ENCODE measurements at regions not wholly inside any gene's neighbourhood (a gene's known extent, or its start where the extent isn't known, plus 50 kb on each side); places are given as distances from the start of the nearest gene placed in this dataset.
"Not testable (repeated sequence)": the region's sequence is repeated elsewhere in the genome, so short reads cannot be mapped to it uniquely, and the experiment has no call there.

GRCh38 chr18:4765401-4765800 lies 310.3 kb upstream of the DLGAP1 start:
- no peak for DNase-seq (ENCODE audit: low spot score)

- DNase-seq (ENCODE audit: low spot score) = no peak
These were observed 307.2 kb upstream of the DLGAP1 start for GRCh38 chr18:4762330-4762729.

- DNase-seq (ENCODE audit: low spot score) = no peak
These were observed 303.9 kb upstream of the DLGAP1 start for GRCh38 chr18:4758980-4759379.

GRCh38 chr18:4755848-4756247 lies 300.7 kb upstream of the DLGAP1 start:
- DNase-seq (ENCODE audit: low spot score) = no peak

DNA sequence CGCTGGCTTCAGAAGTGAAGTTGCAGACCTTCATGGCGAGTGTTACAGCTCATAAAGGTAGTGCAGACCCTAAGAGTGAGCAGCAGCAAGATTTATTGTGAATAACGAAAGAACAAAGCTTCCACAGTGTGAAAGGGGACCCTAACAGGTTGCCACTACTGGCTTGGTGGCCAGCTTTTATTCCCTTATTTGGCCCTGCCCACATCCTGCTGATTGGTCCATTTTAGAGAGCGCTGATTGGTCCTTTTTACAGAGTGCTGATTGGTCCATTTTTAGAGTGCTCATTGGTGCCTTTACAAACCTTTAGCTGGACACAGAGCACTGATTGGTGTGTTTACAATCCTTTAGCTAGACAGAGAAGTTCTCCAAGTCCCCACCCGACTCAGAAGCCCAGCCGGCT lies 298.0 kb upstream of the DLGAP1 start:
- not testable (repeated sequence) for DNase-seq (ENCODE audit: low spot score)

DNA sequence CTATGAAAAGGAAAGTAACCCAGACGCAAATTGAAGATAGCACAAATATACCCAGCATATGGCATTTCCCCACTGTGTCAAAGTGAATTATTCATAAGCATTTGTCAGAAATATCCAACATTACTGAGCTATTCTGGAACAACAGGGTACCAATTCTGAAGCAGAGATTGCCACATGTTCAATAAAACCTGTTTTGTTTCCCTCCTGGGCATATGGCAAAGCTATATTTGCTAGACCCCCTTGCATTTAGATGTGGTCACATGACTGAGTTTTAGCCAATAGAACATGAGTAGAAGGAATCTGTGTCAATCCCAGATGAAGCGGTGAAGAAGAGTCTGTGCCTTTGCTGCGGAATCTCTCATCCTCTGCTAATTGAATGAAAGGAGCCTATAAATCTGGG lies 296.4 kb upstream of the DLGAP1 start:
- DNase-seq (ENCODE audit: low spot score) = no peak

DNA sequence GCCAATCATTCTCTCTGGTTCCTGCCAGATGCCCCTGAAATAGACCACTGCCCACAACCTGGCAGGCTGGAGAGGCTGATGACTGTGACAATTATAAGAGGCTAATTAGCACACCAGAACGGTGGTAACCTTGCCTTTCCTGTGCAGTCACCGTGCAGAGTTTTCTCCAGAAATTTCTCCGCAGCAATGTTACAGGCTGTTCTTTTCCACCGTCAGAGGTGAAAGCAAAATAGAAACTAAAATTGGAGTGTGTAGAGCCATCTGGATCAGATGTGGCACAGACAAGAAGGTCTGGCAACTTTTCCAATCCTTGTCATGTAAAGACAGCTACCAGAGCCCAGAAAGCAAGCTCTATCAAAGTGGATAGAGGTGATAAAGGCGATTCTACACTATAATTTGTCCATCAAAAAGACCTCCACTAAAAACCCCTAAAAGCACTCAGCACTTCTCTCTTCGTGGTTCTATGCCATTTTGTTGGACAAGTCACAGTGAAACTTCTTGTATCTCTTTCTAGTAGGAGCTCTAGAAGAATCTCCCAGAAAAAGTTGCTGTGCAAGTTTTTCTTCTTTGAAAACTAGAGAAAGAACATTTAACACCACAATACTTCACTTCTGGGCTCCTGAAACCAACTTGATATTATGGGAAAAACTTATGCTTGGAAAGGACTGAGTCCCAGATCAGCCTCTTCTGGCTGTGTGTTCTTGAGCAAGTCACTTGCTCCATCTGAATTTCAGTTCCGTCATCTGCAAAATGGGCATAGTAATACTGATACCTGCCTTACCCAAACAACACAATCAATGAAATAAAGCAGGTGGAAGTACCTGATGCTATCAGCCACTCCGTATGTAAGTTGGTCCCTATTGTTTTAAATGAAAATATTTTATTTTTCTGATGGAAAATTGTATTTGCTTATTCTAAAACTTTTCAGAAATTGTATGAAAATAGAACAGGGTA lies 295.6 kb upstream of the DLGAP1 start:
- DNase-seq (ENCODE audit: low spot score) = no peak

- no peak for DNase-seq (ENCODE audit: low spot score)
These were observed 293.9 kb upstream of the DLGAP1 start for GRCh38 chr18:4748975-4749374.

DNA sequence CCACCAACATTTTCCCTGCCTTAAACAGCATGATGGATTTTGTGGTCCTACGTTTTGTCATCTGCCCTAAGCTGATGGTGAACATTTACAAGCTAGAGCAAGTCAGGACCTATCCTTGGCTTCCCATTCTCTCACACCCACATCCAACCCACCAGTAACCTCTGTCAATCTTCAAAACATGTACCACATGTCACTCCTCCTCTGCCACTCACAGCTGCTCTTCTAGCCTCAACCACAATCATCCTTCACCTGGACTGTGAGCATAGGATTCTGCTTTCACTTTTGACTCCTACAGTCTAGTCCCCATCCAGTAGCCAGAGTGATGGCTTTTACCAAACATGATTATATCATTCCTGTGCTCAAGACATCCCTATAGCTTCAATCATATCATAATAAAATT lies 279.8 kb upstream of the DLGAP1 start:
- DNase-seq (ENCODE audit: low spot score) = no peak

DNA sequence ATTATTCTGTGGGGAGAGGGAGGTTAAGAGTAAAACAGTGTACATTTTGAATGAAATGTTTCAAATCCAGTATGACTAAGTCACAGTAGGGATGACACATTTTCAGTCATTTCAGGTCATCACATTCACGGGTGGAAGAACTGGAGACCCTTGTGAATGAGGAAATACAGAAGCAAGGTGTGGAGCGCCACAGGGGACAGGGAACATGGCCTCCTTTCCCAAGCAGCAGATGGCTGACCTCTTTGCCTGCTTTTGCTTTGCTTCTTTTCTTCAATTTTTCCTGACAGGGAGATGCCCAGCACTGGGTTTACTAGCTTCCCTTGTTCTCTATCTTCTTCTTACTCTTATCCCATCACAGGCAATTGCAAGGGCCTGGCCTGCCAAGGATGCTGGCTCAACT lies 278.9 kb upstream of the DLGAP1 start:
- DNase-seq (ENCODE audit: low spot score) = no peak

GRCh38 chr18:4721545-4721944 lies 266.4 kb upstream of the DLGAP1 start:
- no peak for DNase-seq (ENCODE audit: low spot score)

GRCh38 chr18:4720518-4720917 lies 265.4 kb upstream of the DLGAP1 start:
- no peak for DNase-seq (ENCODE audit: low spot score)

- no peak for DNase-seq (ENCODE audit: low spot score)
These were observed 250.8 kb upstream of the DLGAP1 start for GRCh38 chr18:4705894-4706293.

DNA sequence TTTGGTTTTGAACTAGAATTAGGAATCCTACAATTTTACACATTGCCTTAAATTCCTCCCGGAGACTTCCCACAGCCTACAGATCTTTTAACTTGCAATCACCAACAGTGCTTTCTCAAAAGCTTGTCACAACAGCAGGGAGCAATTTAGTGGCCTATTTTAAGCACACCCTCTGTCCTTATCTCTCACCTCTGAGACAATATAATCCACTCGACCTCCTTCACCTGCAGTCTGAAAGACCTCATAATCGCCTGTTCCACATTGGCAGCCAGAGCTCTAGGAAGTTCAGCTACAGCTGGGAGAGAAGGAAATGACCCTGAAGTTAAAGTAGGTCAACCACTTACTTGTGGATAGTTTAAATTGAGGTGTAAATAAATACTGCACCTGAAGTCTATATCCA lies 249.7 kb upstream of the DLGAP1 start:
- DNase-seq (ENCODE audit: low spot score) = no peak

GRCh38 chr18:4691836-4692235 lies 236.7 kb upstream of the DLGAP1 start:
- DNase-seq (ENCODE audit: low spot score) = no peak

GRCh38 chr18:4678685-4679084 lies 223.6 kb upstream of the DLGAP1 start:
- not testable (repeated sequence) for DNase-seq (ENCODE audit: low spot score)

- DNase-seq (ENCODE audit: low spot score) = no peak
These were observed 221.9 kb upstream of the DLGAP1 start for GRCh38 chr18:4677006-4677405.

DNA sequence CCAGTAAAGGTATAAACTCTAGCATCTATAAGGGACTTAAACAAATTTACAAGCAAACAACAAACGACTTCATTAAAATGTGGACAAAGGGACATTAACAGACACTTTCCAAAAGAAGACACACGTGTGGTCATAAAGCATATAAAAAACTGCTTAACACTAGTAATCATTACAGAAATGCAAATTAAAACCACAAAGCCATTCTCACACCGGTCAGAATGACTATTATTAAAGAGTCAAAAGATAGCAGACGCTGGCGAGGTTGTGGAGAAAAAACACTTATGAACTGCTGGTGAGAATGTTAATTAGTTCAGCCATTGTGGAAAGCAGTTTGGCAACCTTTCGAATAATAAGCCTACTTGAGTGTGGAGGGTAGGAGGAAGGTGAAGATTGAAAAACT lies 217.1 kb upstream of the DLGAP1 start:
- DNase-seq (ENCODE audit: low spot score) = no peak

- DNase-seq (ENCODE audit: low spot score) = no peak
These were observed 203.7 kb upstream of the DLGAP1 start for GRCh38 chr18:4658804-4659203.

DNA sequence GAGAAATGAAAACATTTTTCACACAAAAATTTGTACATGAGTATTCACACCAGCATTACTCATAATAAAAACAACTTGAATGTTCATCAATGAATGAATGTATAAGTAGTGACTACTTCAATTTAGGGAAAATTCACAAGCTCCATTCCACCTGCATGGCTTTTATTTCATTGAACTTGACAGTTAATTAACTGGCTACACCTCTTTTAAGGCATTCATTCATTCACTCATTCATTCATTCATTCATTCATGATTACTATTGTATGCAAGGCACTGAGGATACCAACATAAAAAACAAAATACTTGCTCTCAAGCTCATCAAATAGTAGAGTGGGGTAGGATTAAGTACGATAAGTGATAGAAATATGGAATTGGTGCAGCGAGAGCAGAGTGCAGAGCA lies 198.3 kb upstream of the DLGAP1 start:
- DNase-seq (ENCODE audit: low spot score) = no peak

DNA sequence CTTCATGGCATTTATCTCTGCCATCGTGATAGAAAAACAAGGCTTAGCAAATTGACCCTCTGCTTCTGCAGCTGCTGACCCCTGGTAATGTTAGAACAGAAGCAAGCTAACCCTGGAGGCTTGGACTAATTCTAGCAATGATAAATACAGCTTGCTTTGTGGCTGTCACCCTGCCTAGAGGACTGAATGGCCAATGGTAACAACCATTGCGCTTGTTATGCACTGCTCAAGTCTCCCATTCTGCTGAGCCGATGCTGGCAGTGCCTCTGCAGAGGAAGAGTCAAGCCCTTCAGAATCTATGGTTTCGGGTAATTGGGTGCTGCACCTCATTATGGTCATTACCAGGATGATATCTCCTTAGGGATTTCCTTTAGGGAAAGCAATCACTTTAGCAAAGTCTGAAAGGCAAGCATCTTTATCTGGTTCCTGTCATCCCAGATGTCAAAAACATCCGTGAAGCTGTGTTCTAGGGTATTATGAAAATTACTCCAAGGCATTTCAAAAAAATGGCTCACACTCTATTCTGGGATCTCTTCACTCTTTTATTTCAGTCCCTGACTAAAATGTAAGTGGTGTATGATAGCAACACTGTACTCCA lies 186.8 kb upstream of the DLGAP1 start:
- DNase-seq (ENCODE audit: low spot score) = no peak

- no peak for DNase-seq (ENCODE audit: low spot score)
These were observed 185.4 kb upstream of the DLGAP1 start for GRCh38 chr18:4640349-4641012.
